ENCODE measurements at regions not wholly inside any gene's neighbourhood (a gene's known extent, or its start where the extent isn't known, plus 50 kb on each side); places are given as distances from the start of the nearest gene placed in this dataset.

GRCh38 chr20:60116128-60116909 lies 158.1 kb downstream of the CDH26 start:
- TF ChIP-seq, protein P1, sequence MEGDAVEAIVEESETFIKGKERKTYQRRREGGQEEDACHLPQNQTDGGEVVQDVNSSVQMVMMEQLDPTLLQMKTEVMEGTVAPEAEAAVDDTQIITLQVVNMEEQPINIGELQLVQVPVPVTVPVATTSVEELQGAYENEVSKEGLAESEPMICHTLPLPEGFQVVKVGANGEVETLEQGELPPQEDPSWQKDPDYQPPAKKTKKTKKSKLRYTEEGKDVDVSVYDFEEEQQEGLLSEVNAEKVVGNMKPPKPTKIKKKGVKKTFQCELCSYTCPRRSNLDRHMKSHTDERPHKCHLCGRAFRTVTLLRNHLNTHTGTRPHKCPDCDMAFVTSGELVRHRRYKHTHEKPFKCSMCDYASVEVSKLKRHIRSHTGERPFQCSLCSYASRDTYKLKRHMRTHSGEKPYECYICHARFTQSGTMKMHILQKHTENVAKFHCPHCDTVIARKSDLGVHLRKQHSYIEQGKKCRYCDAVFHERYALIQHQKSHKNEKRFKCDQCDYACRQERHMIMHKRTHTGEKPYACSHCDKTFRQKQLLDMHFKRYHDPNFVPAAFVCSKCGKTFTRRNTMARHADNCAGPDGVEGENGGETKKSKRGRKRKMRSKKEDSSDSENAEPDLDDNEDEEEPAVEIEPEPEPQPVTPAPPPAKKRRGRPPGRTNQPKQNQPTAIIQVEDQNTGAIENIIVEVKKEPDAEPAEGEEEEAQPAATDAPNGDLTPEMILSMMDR (IDR thresholded peaks at IDR 0.05), result no peak
- TF ChIP-seq POLR2A (IDR thresholded peaks at IDR 0.05), result no peak
- no peak for TF ChIP-seq EP300 (IDR thresholded peaks at IDR 0.05)
